Lung (tissue), 11 donors: ENCODE measurements at regions not wholly inside any gene's neighbourhood (a gene's known extent, or its start where the extent isn't known, plus 50 kb on each side); places are given as distances from the start of the nearest gene placed in this dataset.

ENCODE experiments used
- ATAC-seq: fragments of 200-7000 bp; cut with Tn5 transposase; one replicate; pipeline ENCODE4 v1.9.1; 2020; ENCODE audit warnings: moderate number of reproducible peaks; ENCODE audit not compliant: insufficient read depth, low FRiP score
- DNase-seq, 3 donors: peaks; one replicate each; pipeline ENCODE4 v3.0.0-alpha.2; 2013 to 2017
- H3K27ac ChIP-seq, 2 donors: one replicate each; pipeline ENCODE4 v1.5.1; 2013; ENCODE audit warnings: mild to moderate bottlenecking in 2 of 2, moderate library complexity in 2 of 2, control low read depth in 1 of 2, inconsistent platforms in 1 of 2, low read depth in 1 of 2, low read length in 1 of 2
- H3K27me3 ChIP-seq, 3 donors: one replicate each; pipeline ENCODE4 v1.5.1; 2013; ENCODE audit warnings: low read length in 2 of 3; ENCODE audit not compliant: control insufficient read depth in 3 of 3, insufficient read depth in 3 of 3
- H3K36me3 ChIP-seq, 4 donors: one replicate each; pipeline ENCODE4 v1.5.1; 2013; ENCODE audit warnings: low read length in 4 of 4, mild to moderate bottlenecking in 1 of 4, moderate library complexity in 1 of 4; ENCODE audit not compliant: control insufficient read depth in 4 of 4, insufficient read depth in 4 of 4
- H3K4me1 ChIP-seq, 5 donors: one replicate each; pipeline ENCODE4 v1.5.1; 2013; ENCODE audit warnings: low read length in 5 of 5, mild to moderate bottlenecking in 2 of 5, moderate library complexity in 1 of 5; ENCODE audit not compliant: control insufficient read depth in 5 of 5, insufficient read depth in 5 of 5
- H3K4me3 ChIP-seq: one replicate; pipeline ENCODE4 v1.5.1; 2013; ENCODE audit warnings: mild to moderate bottlenecking, control low read depth, moderate library complexity
- H3K9ac ChIP-seq, 2 donors: one replicate each; pipeline ENCODE4 v1.5.1; 2013; ENCODE audit warnings: low read length in 2 of 2, control low read depth in 1 of 2; ENCODE audit not compliant: insufficient read depth in 1 of 2
- H3K9me3 ChIP-seq, 4 donors: one replicate each; pipeline ENCODE4 v1.5.1; 2013; ENCODE audit warnings: low read length in 3 of 4, mild to moderate bottlenecking in 1 of 4, moderate library complexity in 1 of 4; ENCODE audit not compliant: control insufficient read depth in 4 of 4, insufficient read depth in 3 of 4
- WGBS, 2 donors: extraction: QIAGEN DNeasy Blood & Tissue Kit; methylation state at CpG; one replicate each; pipeline ENCODE4 v1.1.7; 2013; 5-methylcytosine and 5-hydroxymethylcytosine counted together
- TF ChIP-seq, protein P1 (sequence below): IDR thresholded peaks from 2 replicates; pipeline ENCODE4 v1.5.1; 2012; ENCODE audit warnings: mild to moderate bottlenecking; ENCODE audit errors: control extremely low read depth, extremely low read depth
- donor health status: control.
- donor health status: control.
- donor health status: Bipolar disorder and iron deficiency.
- donor health status: healthy.
- donor health status: DM: yes; HTN: yes; CAD: no.

DNA sequence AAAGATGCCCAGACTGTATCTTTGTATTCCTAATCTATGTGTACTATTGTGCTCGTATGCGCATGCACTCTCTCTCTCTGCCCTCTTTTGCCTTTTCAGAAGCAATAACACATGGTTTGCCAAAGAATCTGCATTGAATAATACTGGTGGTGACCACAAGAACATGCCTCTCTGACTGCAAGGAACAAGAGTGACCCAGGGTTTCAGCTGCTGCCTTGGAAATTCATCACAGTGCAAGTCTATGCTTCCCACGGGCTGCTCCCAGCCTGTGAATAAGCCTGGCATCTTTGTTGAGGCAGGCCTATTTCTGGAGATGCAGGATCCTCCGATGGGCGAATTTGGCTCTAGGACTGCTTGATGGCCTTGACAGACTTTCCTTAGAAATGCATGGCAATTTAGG lies 689.4 kb upstream of the FANCL start:
- Histone ChIP-seq H3K4me1 (no peaks in the 10 kb centered on the region), H3K27ac (no peak overlapping the region), H3K27me3 (no peaks in the 10 kb centered on the region), H3K36me3 (no peaks in the 10 kb centered on the region), H3K9ac (no peak overlapping the region), H3K9me3 (no peaks in the 10 kb centered on the region), H3K4me3 (no peak overlapping the region)
- DNase-seq (no peak), ATAC-seq (no peak)
- TF ChIP-seq, protein P1, sequence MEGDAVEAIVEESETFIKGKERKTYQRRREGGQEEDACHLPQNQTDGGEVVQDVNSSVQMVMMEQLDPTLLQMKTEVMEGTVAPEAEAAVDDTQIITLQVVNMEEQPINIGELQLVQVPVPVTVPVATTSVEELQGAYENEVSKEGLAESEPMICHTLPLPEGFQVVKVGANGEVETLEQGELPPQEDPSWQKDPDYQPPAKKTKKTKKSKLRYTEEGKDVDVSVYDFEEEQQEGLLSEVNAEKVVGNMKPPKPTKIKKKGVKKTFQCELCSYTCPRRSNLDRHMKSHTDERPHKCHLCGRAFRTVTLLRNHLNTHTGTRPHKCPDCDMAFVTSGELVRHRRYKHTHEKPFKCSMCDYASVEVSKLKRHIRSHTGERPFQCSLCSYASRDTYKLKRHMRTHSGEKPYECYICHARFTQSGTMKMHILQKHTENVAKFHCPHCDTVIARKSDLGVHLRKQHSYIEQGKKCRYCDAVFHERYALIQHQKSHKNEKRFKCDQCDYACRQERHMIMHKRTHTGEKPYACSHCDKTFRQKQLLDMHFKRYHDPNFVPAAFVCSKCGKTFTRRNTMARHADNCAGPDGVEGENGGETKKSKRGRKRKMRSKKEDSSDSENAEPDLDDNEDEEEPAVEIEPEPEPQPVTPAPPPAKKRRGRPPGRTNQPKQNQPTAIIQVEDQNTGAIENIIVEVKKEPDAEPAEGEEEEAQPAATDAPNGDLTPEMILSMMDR = no peak
- 87 to 91% methylated on average over 5 of the region's 5 CpGs for WGBS, 2 donors

DNA sequence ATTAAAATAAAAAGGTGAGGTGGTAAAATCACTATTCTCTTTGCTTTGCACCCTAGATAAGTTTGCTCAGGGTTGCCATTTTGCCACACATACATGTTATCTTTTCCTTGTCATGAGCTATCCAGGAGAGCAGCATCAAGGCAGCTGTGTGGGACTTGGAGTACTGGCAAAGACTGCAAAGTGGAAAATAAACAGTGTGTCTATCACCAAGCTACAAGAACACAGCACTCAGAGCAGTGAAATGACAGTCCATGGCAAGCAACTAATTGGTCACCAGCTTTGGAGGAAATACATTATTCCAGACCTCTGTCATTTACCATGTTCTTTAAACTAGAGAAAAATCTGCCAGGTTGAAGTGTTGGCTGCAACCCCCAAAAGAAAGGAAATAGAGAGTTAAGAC lies 687.8 kb upstream of the FANCL start:
- no peak overlapping the region for H3K4me3 ChIP-seq
- H3K27ac ChIP-seq = no peak overlapping the region
- no peaks in the 10 kb centered on the region for H3K4me1 ChIP-seq
- no peaks in the 10 kb centered on the region for H3K36me3 ChIP-seq
- TF ChIP-seq, protein P1 = no peak
- no peak overlapping the region for H3K9ac ChIP-seq
- ATAC-seq (no peak), DNase-seq (no peak)
- H3K27me3 ChIP-seq = no peaks in the 10 kb centered on the region
- H3K9me3 ChIP-seq = no peaks in the 10 kb centered on the region

DNA sequence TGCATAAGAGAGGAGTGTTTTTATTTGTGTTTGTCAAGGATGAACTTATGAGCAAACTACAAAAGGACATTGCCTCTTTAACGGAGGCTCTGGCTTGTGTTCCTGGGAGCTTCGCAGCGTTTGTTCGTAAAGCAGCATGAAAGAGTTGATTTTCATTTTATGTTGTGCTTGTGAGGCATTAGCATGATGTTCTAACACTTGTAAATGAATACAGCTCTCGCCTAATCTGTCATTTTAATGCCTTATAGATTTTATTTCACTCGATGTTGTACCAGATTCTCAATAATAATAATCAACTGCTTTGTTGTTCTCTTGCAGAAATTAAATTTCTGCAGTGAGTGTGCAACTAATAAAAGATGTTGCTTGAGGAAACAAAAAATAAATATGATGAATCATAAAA lies 687.3 kb upstream of the FANCL start:
- ATAC-seq (no peak), DNase-seq (no peak)
- Histone ChIP-seq H3K36me3 (no peaks in the 10 kb centered on the region), H3K9me3 (no peaks in the 10 kb centered on the region), H3K4me1 (no peaks in the 10 kb centered on the region), H3K27me3 (no peaks in the 10 kb centered on the region), H3K4me3 (no peak overlapping the region), H3K27ac (no peak overlapping the region), H3K9ac (no peak overlapping the region)
- WGBS, 2 donors = 61 to 84% methylated on average over 6 of the region's 6 CpGs
- TF ChIP-seq, protein P1 = no peak

DNA sequence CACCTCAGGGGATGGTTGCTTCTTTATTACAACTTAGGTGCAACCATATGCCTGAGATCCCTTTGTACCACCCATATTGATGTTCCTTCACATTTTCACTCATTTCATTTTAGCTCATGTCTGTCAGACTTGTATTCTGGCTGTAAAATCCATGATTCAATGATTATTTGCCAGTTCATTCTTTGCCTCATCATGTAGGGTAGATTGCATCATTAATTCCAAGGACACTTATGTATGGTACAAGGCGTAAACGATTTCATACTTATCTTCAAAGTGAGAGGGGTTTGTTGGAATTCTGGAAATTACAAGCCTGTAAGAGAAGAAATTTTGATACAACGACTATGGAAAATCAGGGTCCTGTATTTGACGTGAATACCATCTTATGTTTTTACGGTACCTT lies 685.0 kb upstream of the FANCL start:
- Histone ChIP-seq H3K4me1 (no peaks in the 10 kb centered on the region), H3K27me3 (no peaks in the 10 kb centered on the region), H3K4me3 (no peak overlapping the region), H3K27ac (no peak overlapping the region), H3K9me3 (no peaks in the 10 kb centered on the region), H3K36me3 (no peaks in the 10 kb centered on the region), H3K9ac (no peak overlapping the region)
- DNase-seq = no peak
- 89 to 95% methylated on average over 5 of the region's 5 CpGs for WGBS, 2 donors
- no peak for ATAC-seq
- TF ChIP-seq, protein P1 = no peak
